CD4-positive, alpha-beta T cell treated with Interleukin-17A for 4 hours (primary cell): ENCODE measurements at regions not wholly inside any gene's neighbourhood (a gene's known extent, or its start where the extent isn't known, plus 50 kb on each side); places are given as distances from the start of the nearest gene placed in this dataset.
"Not testable (repeated sequence)": the region's sequence is repeated elsewhere in the genome, so short reads cannot be mapped to it uniquely, and the experiment has no call there.

ENCODE experiments used
- DNase-seq: peaks from one replicate; pipeline ENCODE4 v3.0.0-alpha.2; 2020; ENCODE audit warnings: mixed read lengths

GRCh38 chr5:18749763-18750162 is 1115.5 kb downstream of the TAF11L14 start:
- no peak for DNase-seq

- no peak for DNase-seq
Measured at GRCh38 chr5:18752317-18752716, 1118.1 kb downstream of the TAF11L14 start.

- DNase-seq: no peak
Measured at GRCh38 chr5:18754201-18754600, 1119.9 kb downstream of the TAF11L14 start.

- DNase-seq: no peak
Measured at GRCh38 chr5:18761801-18762200, 1127.5 kb downstream of the TAF11L14 start.

- no peak for DNase-seq
Measured at GRCh38 chr5:18764161-18764560, 1129.9 kb downstream of the TAF11L14 start.

- DNase-seq: no peak
Measured at GRCh38 chr5:18765304-18765703, 1131.0 kb downstream of the TAF11L14 start.

GRCh38 chr5:18771097-18771610 is 1136.9 kb downstream of the TAF11L14 start:
- DNase-seq: no peak

GRCh38 chr5:18772475-18772874 is 1138.2 kb downstream of the TAF11L14 start:
- DNase-seq: no peak

- DNase-seq: no peak
Measured at GRCh38 chr5:18778225-18778624, 1144.0 kb downstream of the TAF11L14 start.

- DNase-seq: no peak
Measured at GRCh38 chr5:18789218-18789998, 1155.1 kb downstream of the TAF11L14 start.

GRCh38 chr5:18792145-18792544 is 1157.9 kb downstream of the TAF11L14 start:
- no peak for DNase-seq

GRCh38 chr5:18797222-18797621 is 1163.0 kb downstream of the TAF11L14 start:
- DNase-seq: no peak

GRCh38 chr5:18798058-18798457 is 1163.8 kb downstream of the TAF11L14 start:
- DNase-seq: no peak

GRCh38 chr5:18799482-18800128 is 1165.3 kb downstream of the TAF11L14 start:
- DNase-seq: no peak

GRCh38 chr5:18800293-18801025 is 1166.2 kb downstream of the TAF11L14 start:
- DNase-seq: no peak

GRCh38 chr5:18801413-18801812 is 1167.2 kb downstream of the TAF11L14 start:
- DNase-seq: not testable (repeated sequence)

- DNase-seq: no peak
Measured at GRCh38 chr5:18802336-18802735, 1168.1 kb downstream of the TAF11L14 start.

- DNase-seq: no peak
Measured at GRCh38 chr5:18805376-18805775, 1171.1 kb downstream of the TAF11L14 start.

GRCh38 chr5:18807256-18808149 is 1173.2 kb downstream of the TAF11L14 start:
- DNase-seq: no peak

GRCh38 chr5:18811661-18812060 is 1176.3 kb downstream of the CDH18 start:
- DNase-seq: no peak

GRCh38 chr5:18828351-18828750 is 1159.6 kb downstream of the CDH18 start:
- DNase-seq: no peak

- no peak for DNase-seq
Measured at GRCh38 chr5:18829539-18829938, 1158.5 kb downstream of the CDH18 start.
